HepG2 (cell line): ENCODE measurements at regions not wholly inside any gene's neighbourhood (a gene's known extent, or its start where the extent isn't known, plus 50 kb on each side); places are given as distances from the start of the nearest gene placed in this dataset.

Experiments used
- ATAC-seq: fragments of 200-7000 bp; cut with Tn5 transposase; 3 replicates; pipeline ENCODE4 v1.9.1; 2020; ENCODE audit warnings: mild to moderate bottlenecking, moderate library complexity
- BruUV-seq: library from RNA; stranded (reverse); fragments of 400-500 nt; replicated peaks from 2 replicates; lab custom pipeline; 2021; lab: Mats Ljungman, UMichigan
- CTCF ChIA-PET: fragments of 300-600 bp; formaldehyde crosslinking; extraction: SDS; loops from one replicate; lab custom pipeline; 2021; ENCODE audit warnings: low total read pairs, inconsistent platforms, low intra/inter-chr PET ratio; lab: Yijun Ruan, JAX
- POLR2A ChIA-PET: fragments of 350-600 bp; sonication (Branson Sonifier 250); formaldehyde crosslinking; loops from one replicate; lab custom pipeline; 2020; ENCODE audit warnings: antibody characterized with exemption, inconsistent platforms; lab: Yijun Ruan, JAX
- DNase-seq: peaks from one replicate; pipeline ENCODE4 v3.0.0-alpha.2; 2015; ENCODE audit warnings: low spot score
- FAIRE-seq: peaks from 3 replicates; lab custom pipeline; 2011; peaks lifted over from hg19 to GRCh38; lab: Jason Lieb, UNC
- H2AFZ ChIP-seq: one replicate; pipeline ENCODE4 v1.6.1; 2011; ENCODE audit warnings: low read length, inconsistent platforms
- H3K27ac ChIP-seq: fragments of 300-600 bp; 3 replicates; pipeline ENCODE4 v1.8.0; 2011; ENCODE audit warnings: mixed run types, mild to moderate bottlenecking, mixed read lengths, low read length, inconsistent platforms; ENCODE audit not compliant: insufficient read depth; ENCODE audit errors: extremely low read length
- H3K27me3 ChIP-seq, 2 experiments: fragments of 200-600 bp in 1 of 2; 2 replicates in 1 of 2; 3 replicates in 1 of 2; pipeline versions ENCODE4 v1.6.0 to v1.8.0; 2011; ENCODE audit warnings: low read length in 2 of 2, mild to moderate bottlenecking in 2 of 2, moderate library complexity in 2 of 2, inconsistent platforms in 1 of 2; ENCODE audit not compliant: insufficient read depth in 2 of 2, control insufficient read depth in 1 of 2
- H3K36me3 ChIP-seq, 2 experiments: fragments of 200-600 bp in 1 of 2; replicated peaks in 1 of 2; 2 replicates in 1 of 2; 3 replicates in 1 of 2; pipeline versions ENCODE4 v1.5.1 to v1.8.0; 2011; ENCODE audit warnings: low read length in 2 of 2, inconsistent platforms in 1 of 2; ENCODE audit not compliant: insufficient read depth in 2 of 2, control insufficient read depth in 1 of 2
- H3K4me1 ChIP-seq: 2 replicates; pipeline ENCODE4 v1.5.1; 2012; ENCODE audit warnings: low read length, inconsistent platforms; ENCODE audit not compliant: insufficient read depth
- H3K4me2 ChIP-seq: 2 replicates; pipeline ENCODE4 v1.6.0; 2011; ENCODE audit warnings: low read depth, low read length, inconsistent platforms
- H3K4me3 ChIP-seq, 3 experiments: fragments of 200-600 bp in 1 of 3; sonication (generic), shearing (Covaris generic) in 1 of 3; replicated peaks in 1 of 3; 2 replicates each; pipeline ENCODE4 v1.5.1; 2011 to 2016; ENCODE audit warnings: low read length in 3 of 3, inconsistent platforms in 2 of 3, low read depth in 2 of 3, mild to moderate bottlenecking in 2 of 3, control low read depth in 1 of 3, mixed read lengths in 1 of 3; ENCODE audit not compliant: insufficient read depth in 1 of 3
- H3K79me2 ChIP-seq: one replicate; pipeline ENCODE4 v1.6.1; 2011; ENCODE audit warnings: low read length, inconsistent platforms; ENCODE audit not compliant: insufficient read depth
- H3K9ac ChIP-seq: 2 replicates; pipeline ENCODE4 v1.6.0; 2011; ENCODE audit warnings: mild to moderate bottlenecking, low read depth, low read length, inconsistent platforms; ENCODE audit not compliant: insufficient read depth
- H3K9me3 ChIP-seq: 2 replicates; pipeline ENCODE4 v1.5.1; 2012; ENCODE audit warnings: mild to moderate bottlenecking, low read length
- H4K20me1 ChIP-seq: 2 replicates; pipeline ENCODE4 v1.6.0; 2011; ENCODE audit warnings: inconsistent platforms, mild to moderate bottlenecking, low read length, moderate library complexity; ENCODE audit not compliant: insufficient read depth
- CTCF ChIP-seq: sonication (generic); formaldehyde crosslinking; IDR thresholded peaks from 2 replicates; pipeline ENCODE4 v1.5.0; 2020; ENCODE audit warnings: mild to moderate bottlenecking, missing genetic modification reagents, moderate library complexity
- HDAC2 ChIP-seq: sonication (generic); formaldehyde crosslinking; IDR thresholded peaks from 2 replicates; pipeline ENCODE4 v1.4.0; 2020; ENCODE audit warnings: missing genetic modification reagents
- MXD3 ChIP-seq: IDR thresholded peaks from 2 replicates; pipeline ENCODE4 v1.6.1; 2016; ENCODE audit warnings: mild to moderate bottlenecking, missing biosample characterization, missing genetic modification reagents
- SIX4 ChIP-seq: sonication (generic); formaldehyde crosslinking; IDR thresholded peaks from 2 replicates; pipeline ENCODE4 v1.4.0; 2020; ENCODE audit warnings: missing genetic modification reagents
- SMC3 ChIP-seq: IDR thresholded peaks from 2 replicates; pipeline ENCODE4 v1.6.1; 2011; ENCODE audit warnings: low read length, improper control_type of control experiment
- STAG1 ChIP-seq: sonication (generic); formaldehyde crosslinking; IDR thresholded peaks from 2 replicates; pipeline ENCODE4 v1.4.0; 2020; ENCODE audit warnings: missing genetic modification reagents
- ZNF792 ChIP-seq: IDR thresholded peaks from 2 replicates; pipeline ENCODE4 v1.6.1; 2016
- WGBS: methylation state at CpG from one replicate; pipeline ENCODE4 v1.1.6; 2017; ENCODE audit warnings: low lambda C conversion rate; 5-methylcytosine and 5-hydroxymethylcytosine counted together
- in situ Hi-C: cut with HindIII; loops from 2 replicates; pipeline ENCODE4 v1.10.0; 2017; ENCODE audit warnings: low pct_unique_long_range_greater_than_20kb; ENCODE audit not compliant: extremely low pct_ligation_motif_present
- intact Hi-C: fragments of 100-400 bp; cut with micrococcal nuclease; formaldehyde crosslinking; loops from one replicate; pipeline ENCODE4 v1.10.0; 2022; ENCODE audit not compliant: unreplicated experiment
- TF ChIP-seq, protein P1 (sequence below): fragments of 450-650 bp; IDR thresholded peaks from 2 replicates; pipeline ENCODE4 v1.6.1; 2017

DNA sequence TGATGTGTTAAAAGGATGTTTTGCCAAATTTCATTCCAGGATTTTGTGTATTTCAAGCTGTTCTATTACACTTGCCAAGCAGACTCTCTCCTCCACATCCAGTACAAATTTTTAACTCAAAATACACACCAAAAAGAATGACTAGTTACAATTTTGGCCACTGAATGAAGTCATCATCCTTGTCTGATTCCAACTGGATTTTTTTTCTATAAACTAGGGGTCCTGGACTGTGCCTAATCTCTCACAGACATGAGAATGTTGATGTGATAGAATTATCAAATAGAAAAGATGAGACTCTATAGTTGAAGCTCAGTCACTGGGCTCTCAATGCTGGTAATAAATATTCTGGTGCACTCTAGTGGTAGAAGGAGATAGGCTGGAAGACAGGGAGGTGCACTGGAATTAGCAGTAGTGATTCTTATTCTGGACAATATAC, 85.8 kb downstream of the FANCF start:
- BruUV-seq = no TSS peak
- POLR2A ChIA-PET = no interaction called here

DNA sequence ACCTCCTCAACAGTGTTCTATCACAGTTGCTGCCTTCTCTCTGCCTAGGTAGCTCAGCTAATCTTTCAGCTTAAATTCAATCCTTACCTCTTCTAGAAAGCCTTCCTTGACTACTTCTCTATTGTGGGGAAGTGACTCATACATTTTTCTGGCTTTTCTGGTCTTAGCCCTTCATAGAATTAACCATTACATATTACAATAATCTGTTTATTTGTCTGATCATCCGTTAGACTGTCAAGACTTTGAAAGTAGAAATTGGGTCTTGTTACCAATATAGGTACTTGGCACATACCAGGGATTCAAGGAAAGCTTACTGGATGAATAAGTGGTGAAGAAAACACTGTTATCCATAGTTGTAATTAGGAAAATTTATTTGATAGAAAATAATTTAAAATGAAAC, 89.6 kb downstream of the FANCF start:
- Histone ChIP-seq H3K4me3 (no peak overlapping the region), H3K9me3 (no peaks in the 10 kb centered on the region), H3K27ac (no peak overlapping the region), H3K36me3 (no peaks in the 10 kb centered on the region), H3K79me2 (no peaks in the 10 kb centered on the region), H3K9ac (no peak overlapping the region), H3K4me2 (no peak overlapping the region), H3K27me3 (no peaks in the 10 kb centered on the region), H2AFZ (no peak overlapping the region), H4K20me1 (no peaks in the 10 kb centered on the region), H3K4me1 (no peaks in the 10 kb centered on the region)
- in situ Hi-C loops = loop anchor here (10.0 kb wide), 1 partner anchor 201 kb away; the partner anchor contains the start of gene SLC17A6
- FAIRE-seq (no peak), DNase-seq (no peak), ATAC-seq (no peak)
- intact Hi-C loops = no loop called here
- ChIA-PET CTCF (no interaction called here), POLR2A (no interaction called here)
- 2% methylated on average over 1 of the region's 1 CpG for WGBS
- no TSS peak for BruUV-seq
- TF ChIP-seq, protein P1, sequence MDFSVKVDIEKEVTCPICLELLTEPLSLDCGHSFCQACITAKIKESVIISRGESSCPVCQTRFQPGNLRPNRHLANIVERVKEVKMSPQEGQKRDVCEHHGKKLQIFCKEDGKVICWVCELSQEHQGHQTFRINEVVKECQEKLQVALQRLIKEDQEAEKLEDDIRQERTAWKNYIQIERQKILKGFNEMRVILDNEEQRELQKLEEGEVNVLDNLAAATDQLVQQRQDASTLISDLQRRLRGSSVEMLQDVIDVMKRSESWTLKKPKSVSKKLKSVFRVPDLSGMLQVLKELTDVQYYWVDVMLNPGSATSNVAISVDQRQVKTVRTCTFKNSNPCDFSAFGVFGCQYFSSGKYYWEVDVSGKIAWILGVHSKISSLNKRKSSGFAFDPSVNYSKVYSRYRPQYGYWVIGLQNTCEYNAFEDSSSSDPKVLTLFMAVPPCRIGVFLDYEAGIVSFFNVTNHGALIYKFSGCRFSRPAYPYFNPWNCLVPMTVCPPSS = no peak
- TF ChIP-seq MXD3 (no peak), ZNF792 (CRISPR knock-in tag) (no peak), HDAC2 (no peak)
- TF ChIP-seq, all 625 proteins: peak for 0

More for the DNA sequence above, 85.8 kb downstream of the FANCF start:
- Histone ChIP-seq H3K27me3 (no peaks in the 10 kb centered on the region), H3K9ac (no peak overlapping the region), H3K27ac (no peak overlapping the region), H3K79me2 (no peaks in the 10 kb centered on the region), H4K20me1 (no peaks in the 10 kb centered on the region), H3K36me3 (no peaks in the 10 kb centered on the region), H3K4me3 (no peak overlapping the region), H3K4me1 (no peaks in the 10 kb centered on the region), H2AFZ (no peak overlapping the region), H3K4me2 (no peak overlapping the region), H3K9me3 (no peaks in the 10 kb centered on the region)
- CTCF ChIA-PET = no interaction called here
- FAIRE-seq (no peak), ATAC-seq (peak; percentile 76), DNase-seq (peak; percentile 9)
- intact Hi-C loops = loop anchor here (1.0 to 10.0 kb wide), 3 partner anchors 206 to 295 kb away; no protein-coding TSS in a partner anchor
- in situ Hi-C loops = loop anchor here (10.0 kb wide), 1 partner anchor 205 kb away; the partner anchor contains the start of gene SLC17A6
- TF ChIP-seq SIX4 (CRISPR knock-in tag) = no peak
- 0 out of 2 replicates have a peak, but pooled peaks have one; percentile 11 for TF ChIP-seq SMC3
- peak; percentile 52 for TF ChIP-seq CTCF (CRISPR knock-in tag)
- TF ChIP-seq STAG1 (CRISPR knock-in tag) = peak; percentile 56
